Gastrocnemius medialis (tissue), 4 donors: ENCODE measurements at regions not wholly inside any gene's neighbourhood (a gene's known extent, or its start where the extent isn't known, plus 50 kb on each side); places are given as distances from the start of the nearest gene placed in this dataset.
"Not testable (repeated sequence)": the region's sequence is repeated elsewhere in the genome, so short reads cannot be mapped to it uniquely, and the experiment has no call there.

Source experiments
- ATAC-seq, 2 donors: fragments of 150-250 bp; one replicate each; pipeline ENCODE4 v1.9.1; 2016
- DNase-seq, 2 donors: peaks; one replicate each; pipeline ENCODE4 v3.0.0-alpha.2; 2019
- H3K27ac ChIP-seq, 4 donors: fragments of 200-600 bp; sonication (generic); 1 replicate in 1 of 4; 2 replicates in 3 of 4; pipeline ENCODE4 v1.5.1; 2016 to 2018; ENCODE audit warnings: mild to moderate bottlenecking in 2 of 4, moderate library complexity in 1 of 4
- H3K27me3 ChIP-seq, 3 donors: fragments of 200-600 bp; sonication (generic) in 2 of 3; 1 replicate in 1 of 3; 2 replicates in 2 of 3; pipeline versions ENCODE4 v1.5.1 to v1.6.0; 2016 to 2019; ENCODE audit warnings: mild to moderate bottlenecking in 1 of 3, moderate library complexity in 1 of 3
- H3K36me3 ChIP-seq, 2 donors: fragments of 200-600 bp; sonication (generic) in 1 of 2; one replicate each; pipeline ENCODE4 v1.5.1; 2017 to 2018
- H3K4me1 ChIP-seq, 2 donors: fragments of 200-600 bp; sonication (generic) in 1 of 2; one replicate each; pipeline ENCODE4 v1.5.1; 2016 to 2017; ENCODE audit warnings: mild to moderate bottlenecking in 2 of 2
- H3K4me3 ChIP-seq, 4 donors: fragments of 200-600 bp; sonication (generic) in 3 of 4; 1 replicate in 1 of 4; 2 replicates in 3 of 4; pipeline ENCODE4 v1.5.1; 2016 to 2019; ENCODE audit warnings: mild to moderate bottlenecking in 2 of 4
- H3K9me3 ChIP-seq, 3 donors: fragments of 200-600 bp; sonication (generic) in 2 of 3; 1 replicate in 1 of 3; 2 replicates in 2 of 3; pipeline ENCODE4 v1.5.1; 2016 to 2019
- CTCF ChIP-seq, 5 experiments: fragments of 450-650 bp in 3 of 5; fragments of 200-600 bp in 2 of 5; sonication (generic) in 2 of 5; IDR thresholded peaks in 4 of 5; conservative IDR thresholded peaks in 1 of 5; 1 replicate in 4 of 5; 2 replicates in 1 of 5; pipeline ENCODE4 v1.5.1; 2016 to 2019; ENCODE audit warnings: antibody characterized with exemption in 5 of 5, mild to moderate bottlenecking in 3 of 5, moderate library complexity in 3 of 5
- POLR2A ChIP-seq, 2 donors: fragments of 450-650 bp; IDR thresholded peaks; one replicate each; pipeline ENCODE4 v1.6.1; 2017; ENCODE audit warnings: antibody characterized with exemption in 2 of 2, mild to moderate bottlenecking in 2 of 2, moderate library complexity in 2 of 2
- in situ Hi-C, 4 donors: fragments of 200-750 bp; cut with MboI; loops; one replicate each; pipeline versions ENCODE4 v1.15.0 to v1.8.0; 2017; ENCODE audit warnings: low sequenced_read_pairs in 4 of 4
- intact Hi-C: fragments of 100-400 bp; cut with DNase I; formaldehyde crosslinking; loops from one replicate; pipeline ENCODE4 v1.15.1; 2023; ENCODE audit warnings: low total_unique reads

DNA sequence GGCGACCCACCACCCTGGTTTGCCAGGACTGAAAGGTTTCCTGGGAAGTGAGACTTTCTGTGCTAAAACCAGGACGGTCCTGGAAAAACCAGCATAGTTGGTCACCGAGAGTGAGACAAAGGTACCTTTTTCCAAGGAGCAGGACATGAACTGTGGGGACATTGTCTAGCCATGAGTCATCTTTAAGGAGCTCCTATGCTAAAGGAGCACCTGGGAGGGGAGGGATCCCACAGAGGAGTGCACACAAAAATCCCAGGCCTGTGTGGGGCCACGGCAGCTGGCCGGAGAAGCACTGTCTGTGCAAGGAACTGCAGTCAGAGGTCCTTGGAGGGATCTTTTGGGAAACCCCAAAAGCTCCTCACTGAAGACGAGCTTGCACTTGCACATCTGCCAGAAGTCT, 109.1 kb upstream of the PLEKHG1 start:
- no peaks in the 10 kb centered on the region for H3K27me3 ChIP-seq
- no peak overlapping the region for H3K27ac ChIP-seq
- no peak overlapping the region for H3K4me3 ChIP-seq
- TF ChIP-seq CTCF (IDR thresholded peaks at IDR 0.05 in 4 of 5, conservative IDR thresholded peaks at IDR 0.05 in 1 of 5) = no peak
- no peak for TF ChIP-seq POLR2A (IDR thresholded peaks at IDR 0.05)
- in situ Hi-C loops (no loop called here), intact Hi-C loops (no loop called here)
- DNase-seq (no peak), ATAC-seq (no peak)
- H3K4me1 ChIP-seq = peaks cover 0 to 2% of the 10 kb centered on the region in 2 donors
- H3K36me3 ChIP-seq = no peaks in the 10 kb centered on the region
- no peaks in the 10 kb centered on the region for H3K9me3 ChIP-seq

DNA sequence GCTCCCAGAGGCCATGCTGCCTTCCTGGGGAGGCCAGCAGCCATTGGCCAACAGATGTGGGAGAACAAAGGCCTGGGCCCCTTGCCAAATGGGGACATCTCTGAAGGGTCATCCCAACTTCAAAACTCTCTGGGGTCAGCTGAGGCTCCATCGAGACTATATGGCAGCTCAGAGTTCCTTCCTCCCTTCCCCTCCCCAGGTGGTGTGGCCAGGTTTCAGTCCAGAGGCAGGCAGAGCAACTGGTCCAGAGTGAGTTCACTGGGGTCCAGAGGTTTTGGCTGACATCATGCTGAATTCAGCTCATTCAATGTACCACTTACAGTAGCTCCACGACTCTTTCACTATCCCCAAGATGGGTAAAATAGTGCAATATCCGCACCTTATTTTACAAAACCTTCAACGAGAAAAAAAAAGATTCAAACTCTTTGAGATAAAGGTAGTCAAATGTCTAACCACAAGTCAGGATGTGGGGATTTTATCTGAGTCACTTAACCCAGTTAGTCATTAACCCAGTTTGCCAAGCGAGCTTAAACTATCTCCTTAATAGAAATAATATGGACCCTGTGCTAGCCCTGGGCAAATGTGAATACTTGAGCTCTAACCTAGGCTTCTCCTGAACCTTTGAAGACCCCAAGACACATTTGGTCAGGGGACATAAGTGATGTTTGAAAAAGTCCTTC, 108.4 kb upstream of the PLEKHG1 start:
- H3K27me3 ChIP-seq = no peaks in the 10 kb centered on the region
- intact Hi-C loops (no loop called here), in situ Hi-C loops (no loop called here)
- ATAC-seq = no peak
- H3K4me1 ChIP-seq = no peaks in the 10 kb centered on the region
- H3K27ac ChIP-seq = no peak overlapping the region
- no peaks in the 10 kb centered on the region for H3K9me3 ChIP-seq
- TF ChIP-seq POLR2A (IDR thresholded peaks at IDR 0.05) (no peak), CTCF (IDR thresholded peaks at IDR 0.05 in 4 of 5, conservative IDR thresholded peaks at IDR 0.05 in 1 of 5) (no peak)
- DNase-seq = no peak
- H3K36me3 ChIP-seq = no peaks in the 10 kb centered on the region
- H3K4me3 ChIP-seq = no peak overlapping the region

DNA sequence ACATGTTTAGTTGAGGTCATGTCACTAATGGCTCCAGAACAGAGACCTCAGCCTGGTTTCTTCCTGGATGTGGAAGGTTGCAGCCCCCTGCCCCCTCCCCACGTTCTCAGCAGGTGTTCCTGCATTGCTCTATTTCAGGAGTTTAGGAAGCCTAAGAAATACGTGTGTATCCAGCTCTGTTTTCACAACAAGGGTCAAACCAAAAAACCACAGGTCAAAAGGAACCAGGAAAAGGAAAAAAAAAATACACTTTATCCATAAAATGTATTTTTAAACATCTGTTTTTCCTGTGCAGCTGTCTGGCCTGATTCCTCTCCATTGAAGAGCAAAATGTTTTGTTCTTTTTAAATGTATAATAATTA, 107.9 kb upstream of the PLEKHG1 start:
- H3K4me1 ChIP-seq = no peaks in the 10 kb centered on the region
- no peak overlapping the region for H3K4me3 ChIP-seq
- ATAC-seq (no peak), DNase-seq (no peak)
- in situ Hi-C loops (no loop called here), intact Hi-C loops (no loop called here)
- H3K36me3 ChIP-seq = no peaks in the 10 kb centered on the region
- no peaks in the 10 kb centered on the region for H3K9me3 ChIP-seq
- no peaks in the 10 kb centered on the region for H3K27me3 ChIP-seq
- H3K27ac ChIP-seq = no peak overlapping the region
- no peak for TF ChIP-seq CTCF (IDR thresholded peaks at IDR 0.05 in 4 of 5, conservative IDR thresholded peaks at IDR 0.05 in 1 of 5)
- no peak for TF ChIP-seq POLR2A (IDR thresholded peaks at IDR 0.05)

- no peak for ATAC-seq
- no peak for TF ChIP-seq CTCF (IDR thresholded peaks at IDR 0.05 in 4 of 5, conservative IDR thresholded peaks at IDR 0.05 in 1 of 5)
- no peak for TF ChIP-seq POLR2A (IDR thresholded peaks at IDR 0.05)
Measured at GRCh38 chr6:150492507-150492906, 107.2 kb upstream of the PLEKHG1 start.

GRCh38 chr6:150492941-150493340, 106.7 kb upstream of the PLEKHG1 start:
- DNase-seq (no peak), ATAC-seq (no peak)
- intact Hi-C loops (no loop called here), in situ Hi-C loops (no loop called here)
- no peak for TF ChIP-seq POLR2A (IDR thresholded peaks at IDR 0.05)
- no peak for TF ChIP-seq CTCF (IDR thresholded peaks at IDR 0.05 in 4 of 5, conservative IDR thresholded peaks at IDR 0.05 in 1 of 5)
- Histone ChIP-seq H3K4me1 (no peaks in the 10 kb centered on the region), H3K36me3 (no peaks in the 10 kb centered on the region), H3K9me3 (no peaks in the 10 kb centered on the region), H3K27me3 (no peaks in the 10 kb centered on the region), H3K27ac (no peak overlapping the region), H3K4me3 (no peak overlapping the region)

More at GRCh38 chr6:150492507-150492906, 107.2 kb upstream of the PLEKHG1 start:
- H3K36me3 ChIP-seq = no peaks in the 10 kb centered on the region
- no peaks in the 10 kb centered on the region for H3K9me3 ChIP-seq
- intact Hi-C loops (no loop called here), in situ Hi-C loops (no loop called here)
- H3K4me3 ChIP-seq = no peak overlapping the region
- no peak for DNase-seq
- H3K27ac ChIP-seq = no peak overlapping the region
- H3K27me3 ChIP-seq = no peaks in the 10 kb centered on the region
- H3K4me1 ChIP-seq = no peaks in the 10 kb centered on the region

- in situ Hi-C loops = not testable (repeated sequence)
Measured at GRCh38 chr6:150493552-150493951, 106.1 kb upstream of the PLEKHG1 start.

More at GRCh38 chr6:150493552-150493951, 106.1 kb upstream of the PLEKHG1 start:
- H3K36me3 ChIP-seq, H3K4me1 ChIP-seq, H3K4me3 ChIP-seq, H3K27me3 ChIP-seq, H3K9me3 ChIP-seq, H3K27ac ChIP-seq, intact Hi-C loops, DNase-seq, ATAC-seq: not testable (repeated sequence)
